GM12865 (cell line): ENCODE measurements at regions not wholly inside any gene's neighbourhood (a gene's known extent, or its start where the extent isn't known, plus 50 kb on each side); places are given as distances from the start of the nearest gene placed in this dataset.

Experiments
- DNase-seq: peaks from one replicate; pipeline ENCODE4 v3.0.0; 2010; ENCODE audit warnings: low read depth
- H3K4me3 ChIP-seq: 2 replicates; pipeline ENCODE4 v1.5.1; 2011; ENCODE audit warnings: mild to moderate bottlenecking, low read depth, low read length, control low read depth
- TF ChIP-seq, protein P1 (sequence below): IDR thresholded peaks from 2 replicates; pipeline ENCODE4 v1.5.1; 2011; ENCODE audit warnings: low read length, control low read depth, low read depth, inconsistent platforms; ENCODE audit not compliant: insufficient read depth; ENCODE audit errors: missing control alignments

GRCh38 chr2:128450211-128451024 is 131.8 kb upstream of the HS6ST1 start:
- no peak overlapping the region for H3K4me3 ChIP-seq
- DNase-seq = no peak
- TF ChIP-seq, protein P1, sequence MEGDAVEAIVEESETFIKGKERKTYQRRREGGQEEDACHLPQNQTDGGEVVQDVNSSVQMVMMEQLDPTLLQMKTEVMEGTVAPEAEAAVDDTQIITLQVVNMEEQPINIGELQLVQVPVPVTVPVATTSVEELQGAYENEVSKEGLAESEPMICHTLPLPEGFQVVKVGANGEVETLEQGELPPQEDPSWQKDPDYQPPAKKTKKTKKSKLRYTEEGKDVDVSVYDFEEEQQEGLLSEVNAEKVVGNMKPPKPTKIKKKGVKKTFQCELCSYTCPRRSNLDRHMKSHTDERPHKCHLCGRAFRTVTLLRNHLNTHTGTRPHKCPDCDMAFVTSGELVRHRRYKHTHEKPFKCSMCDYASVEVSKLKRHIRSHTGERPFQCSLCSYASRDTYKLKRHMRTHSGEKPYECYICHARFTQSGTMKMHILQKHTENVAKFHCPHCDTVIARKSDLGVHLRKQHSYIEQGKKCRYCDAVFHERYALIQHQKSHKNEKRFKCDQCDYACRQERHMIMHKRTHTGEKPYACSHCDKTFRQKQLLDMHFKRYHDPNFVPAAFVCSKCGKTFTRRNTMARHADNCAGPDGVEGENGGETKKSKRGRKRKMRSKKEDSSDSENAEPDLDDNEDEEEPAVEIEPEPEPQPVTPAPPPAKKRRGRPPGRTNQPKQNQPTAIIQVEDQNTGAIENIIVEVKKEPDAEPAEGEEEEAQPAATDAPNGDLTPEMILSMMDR = no peak

GRCh38 chr2:128451084-128452023 is 132.7 kb upstream of the HS6ST1 start:
- no peak overlapping the region for H3K4me3 ChIP-seq
- TF ChIP-seq, protein P1 = no peak
- no peak for DNase-seq

DNA sequence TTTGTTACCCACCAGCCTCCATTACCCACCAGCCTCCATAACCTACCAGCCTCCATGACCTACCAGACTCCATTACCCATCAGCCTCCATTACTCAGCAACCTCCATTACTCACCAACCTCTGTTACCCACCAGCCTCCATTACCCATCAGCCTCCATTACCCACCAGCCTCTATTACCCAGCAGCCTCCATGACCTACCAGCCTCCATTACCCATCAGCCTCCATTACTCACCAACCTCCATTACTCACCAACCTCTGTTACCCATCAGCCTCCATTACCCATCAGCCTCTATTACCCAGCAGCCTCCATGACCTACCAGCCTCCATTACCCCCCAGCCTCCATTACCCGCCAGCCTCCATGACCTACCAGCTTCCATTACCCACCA is 133.3 kb upstream of the HS6ST1 start:
- no peak overlapping the region for H3K4me3 ChIP-seq
- no peak for DNase-seq
- TF ChIP-seq, protein P1 = no peak

- H3K4me3 ChIP-seq = no peak overlapping the region
- TF ChIP-seq, protein P1 = no peak
- no peak for DNase-seq
Measured at GRCh38 chr2:128452536-128453530, 134.2 kb upstream of the HS6ST1 start.

DNA sequence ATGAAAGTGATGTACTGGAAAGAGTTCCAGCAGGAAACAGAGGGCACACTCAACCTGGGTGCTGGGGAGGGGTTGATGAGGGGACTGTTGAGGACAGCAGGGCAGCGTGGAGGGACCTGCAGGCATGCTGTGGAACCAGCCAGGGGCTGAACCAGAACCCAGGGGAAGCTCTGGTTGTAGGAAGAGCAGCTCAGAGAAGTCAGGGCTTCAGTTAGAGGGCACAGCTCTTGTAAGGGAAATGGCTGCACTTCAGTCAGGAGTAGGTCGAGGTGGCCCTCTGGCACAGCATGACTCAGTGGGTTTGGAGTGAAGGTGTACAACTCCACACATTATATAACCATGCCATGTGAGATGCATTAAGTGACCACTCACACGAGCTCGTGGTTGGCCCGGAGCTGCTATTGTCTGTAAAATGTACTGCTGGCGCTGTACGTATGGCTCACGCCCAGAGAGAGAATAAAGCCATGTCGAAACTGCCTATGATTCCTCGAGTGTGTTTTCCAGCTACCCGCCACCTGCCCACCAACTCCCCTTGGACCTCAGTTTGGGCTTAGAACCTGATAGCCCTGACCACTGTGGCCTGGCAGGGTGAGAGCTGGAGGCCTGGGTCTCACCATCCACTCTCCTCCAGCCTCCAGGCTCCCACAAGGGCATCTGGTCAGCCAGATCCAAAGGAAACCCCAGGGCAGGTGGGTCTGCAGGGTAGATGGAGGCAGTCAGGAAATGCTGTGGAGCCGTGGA is 136.5 kb upstream of the HS6ST1 start:
- DNase-seq = no peak
- TF ChIP-seq, protein P1 = no peak

DNA sequence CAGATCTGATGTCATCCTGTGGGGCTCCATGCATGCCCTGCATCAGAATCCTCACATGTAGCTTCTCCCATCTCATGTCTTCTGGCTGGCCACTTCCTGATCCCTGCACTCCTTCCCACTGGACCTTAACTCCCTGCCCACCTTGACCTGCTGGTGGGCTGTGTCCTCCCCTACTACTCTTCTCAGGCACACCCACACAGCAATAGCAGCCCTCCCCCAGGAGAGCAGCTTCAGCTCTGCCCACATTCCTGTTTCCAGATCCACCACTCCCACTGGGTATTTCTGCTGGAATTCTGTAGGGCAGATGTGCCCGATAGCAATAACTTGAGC is 137.0 kb upstream of the HS6ST1 start:
- no peak overlapping the region for H3K4me3 ChIP-seq
- DNase-seq = no peak
- TF ChIP-seq, protein P1 = no peak

More for the DNA sequence above, 136.5 kb upstream of the HS6ST1 start:
- H3K4me3 ChIP-seq = no peak overlapping the region
